GM12878 (cell line): ENCODE measurements at regions not wholly inside any gene's neighbourhood (a gene's known extent, or its start where the extent isn't known, plus 50 kb on each side); places are given as distances from the start of the nearest gene placed in this dataset.

Experiments used
- BMI1 ChIP-seq: fragments of 450-650 bp; IDR thresholded peaks from 2 replicates; pipeline ENCODE4 v1.6.1; 2016; ENCODE audit warnings: mild to moderate bottlenecking, moderate library complexity, borderline replicate concordance
- MEF2B ChIP-seq: fragments of 450-650 bp; IDR thresholded peaks from 2 replicates; pipeline ENCODE4 v1.6.1; 2018; ENCODE audit warnings: mild to moderate bottlenecking, moderate library complexity; ENCODE audit not compliant: partially characterized antibody, poor library complexity, severe bottlenecking
- MYC ChIP-seq: IDR thresholded peaks from 2 replicates; pipeline ENCODE4 v1.6.1; 2011; ENCODE audit warnings: mild to moderate bottlenecking, low read length, moderate library complexity, inconsistent platforms; ENCODE audit not compliant: insufficient read depth, insufficient replicate concordance, insufficient read length, severe bottlenecking
- NFXL1 ChIP-seq: fragments of 450-650 bp; IDR thresholded peaks from 2 replicates; pipeline ENCODE4 v1.6.1; 2017; ENCODE audit warnings: antibody characterized with exemption, mild to moderate bottlenecking, borderline replicate concordance
- TF ChIP-seq, protein P1 (sequence below): IDR thresholded peaks from 2 replicates; pipeline ENCODE4 v1.6.1; 2012; ENCODE audit warnings: low read depth, low read length, improper control_type of control experiment
- TF ChIP-seq, protein P2 (sequence below), 3 experiments: IDR thresholded peaks in 2 of 3; conservative IDR thresholded peaks in 1 of 3; 2 replicates each; pipeline ENCODE4 v1.5.1; 2011; ENCODE audit warnings: low read depth in 3 of 3, low read length in 3 of 3, mild to moderate bottlenecking in 3 of 3, control low read depth in 2 of 3, moderate library complexity in 2 of 3, inconsistent platforms in 1 of 3, mixed read lengths in 1 of 3; ENCODE audit not compliant: control insufficient read depth in 2 of 3, insufficient read depth in 1 of 3; ENCODE audit errors: extremely low read depth in 1 of 3
- TF ChIP-seq, protein P3 (sequence below): IDR thresholded peaks from 2 replicates; pipeline ENCODE4 v1.6.1; 2011; ENCODE audit warnings: low read depth, mild to moderate bottlenecking, low read length, moderate library complexity, borderline replicate concordance; ENCODE audit errors: extremely low read depth
- TF ChIP-seq, protein P4 (sequence below): IDR thresholded peaks from 2 replicates; pipeline ENCODE4 v1.6.1; 2012; ENCODE audit warnings: mild to moderate bottlenecking, low read depth, low read length
- TF ChIP-seq, protein P5 (sequence below): IDR thresholded peaks from 2 replicates; pipeline ENCODE4 v1.6.1; 2011; ENCODE audit warnings: low read depth, low read length, improper control_type of control experiment, borderline replicate concordance
- TF ChIP-seq, protein P6 (sequence below): IDR thresholded peaks from 2 replicates; pipeline ENCODE4 v1.6.1; 2011; ENCODE audit warnings: mild to moderate bottlenecking, low read depth, low read length, moderate library complexity; ENCODE audit not compliant: insufficient replicate concordance

DNA sequence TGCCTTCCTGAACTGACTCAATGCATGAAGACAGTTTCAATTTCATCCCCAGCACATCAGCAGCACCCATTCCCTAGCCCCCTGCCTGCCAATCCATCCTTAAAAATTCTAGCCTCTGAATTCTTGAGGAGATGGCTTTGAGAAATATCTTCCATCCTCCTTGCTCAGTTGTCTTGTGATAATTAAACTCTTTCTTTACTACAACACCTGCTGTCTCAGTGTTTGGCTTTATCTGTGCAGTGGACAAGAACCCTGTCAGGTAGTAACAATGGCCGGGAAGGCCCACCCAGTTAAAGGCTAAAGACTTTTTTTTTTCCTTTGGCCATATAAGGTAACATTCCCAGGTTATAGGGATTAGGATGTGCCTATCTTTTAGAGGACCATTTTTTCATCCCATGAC lies 114.4 kb upstream of the NAP1L1 start:
- TF ChIP-seq MYC = no peak
- TF ChIP-seq, protein P1, sequence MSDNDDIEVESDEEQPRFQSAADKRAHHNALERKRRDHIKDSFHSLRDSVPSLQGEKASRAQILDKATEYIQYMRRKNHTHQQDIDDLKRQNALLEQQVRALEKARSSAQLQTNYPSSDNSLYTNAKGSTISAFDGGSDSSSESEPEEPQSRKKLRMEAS = no peak
- TF ChIP-seq, protein P2, sequence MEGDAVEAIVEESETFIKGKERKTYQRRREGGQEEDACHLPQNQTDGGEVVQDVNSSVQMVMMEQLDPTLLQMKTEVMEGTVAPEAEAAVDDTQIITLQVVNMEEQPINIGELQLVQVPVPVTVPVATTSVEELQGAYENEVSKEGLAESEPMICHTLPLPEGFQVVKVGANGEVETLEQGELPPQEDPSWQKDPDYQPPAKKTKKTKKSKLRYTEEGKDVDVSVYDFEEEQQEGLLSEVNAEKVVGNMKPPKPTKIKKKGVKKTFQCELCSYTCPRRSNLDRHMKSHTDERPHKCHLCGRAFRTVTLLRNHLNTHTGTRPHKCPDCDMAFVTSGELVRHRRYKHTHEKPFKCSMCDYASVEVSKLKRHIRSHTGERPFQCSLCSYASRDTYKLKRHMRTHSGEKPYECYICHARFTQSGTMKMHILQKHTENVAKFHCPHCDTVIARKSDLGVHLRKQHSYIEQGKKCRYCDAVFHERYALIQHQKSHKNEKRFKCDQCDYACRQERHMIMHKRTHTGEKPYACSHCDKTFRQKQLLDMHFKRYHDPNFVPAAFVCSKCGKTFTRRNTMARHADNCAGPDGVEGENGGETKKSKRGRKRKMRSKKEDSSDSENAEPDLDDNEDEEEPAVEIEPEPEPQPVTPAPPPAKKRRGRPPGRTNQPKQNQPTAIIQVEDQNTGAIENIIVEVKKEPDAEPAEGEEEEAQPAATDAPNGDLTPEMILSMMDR (IDR thresholded peaks at IDR 0.05 in 2 of 3, conservative IDR thresholded peaks at IDR 0.05 in 1 of 3; ENCODE audit: control insufficient read depth in 2 of 3, extremely low read depth in 1 of 3, insufficient read depth in 1 of 3, low read depth in 3 of 3, low read length in 3 of 3) = no peak
- TF ChIP-seq, protein P3, sequence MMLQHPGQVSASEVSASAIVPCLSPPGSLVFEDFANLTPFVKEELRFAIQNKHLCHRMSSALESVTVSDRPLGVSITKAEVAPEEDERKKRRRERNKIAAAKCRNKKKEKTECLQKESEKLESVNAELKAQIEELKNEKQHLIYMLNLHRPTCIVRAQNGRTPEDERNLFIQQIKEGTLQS = no peak
- no peak for TF ChIP-seq MEF2B
- TF ChIP-seq BMI1 = no peak
- TF ChIP-seq, protein P4, sequence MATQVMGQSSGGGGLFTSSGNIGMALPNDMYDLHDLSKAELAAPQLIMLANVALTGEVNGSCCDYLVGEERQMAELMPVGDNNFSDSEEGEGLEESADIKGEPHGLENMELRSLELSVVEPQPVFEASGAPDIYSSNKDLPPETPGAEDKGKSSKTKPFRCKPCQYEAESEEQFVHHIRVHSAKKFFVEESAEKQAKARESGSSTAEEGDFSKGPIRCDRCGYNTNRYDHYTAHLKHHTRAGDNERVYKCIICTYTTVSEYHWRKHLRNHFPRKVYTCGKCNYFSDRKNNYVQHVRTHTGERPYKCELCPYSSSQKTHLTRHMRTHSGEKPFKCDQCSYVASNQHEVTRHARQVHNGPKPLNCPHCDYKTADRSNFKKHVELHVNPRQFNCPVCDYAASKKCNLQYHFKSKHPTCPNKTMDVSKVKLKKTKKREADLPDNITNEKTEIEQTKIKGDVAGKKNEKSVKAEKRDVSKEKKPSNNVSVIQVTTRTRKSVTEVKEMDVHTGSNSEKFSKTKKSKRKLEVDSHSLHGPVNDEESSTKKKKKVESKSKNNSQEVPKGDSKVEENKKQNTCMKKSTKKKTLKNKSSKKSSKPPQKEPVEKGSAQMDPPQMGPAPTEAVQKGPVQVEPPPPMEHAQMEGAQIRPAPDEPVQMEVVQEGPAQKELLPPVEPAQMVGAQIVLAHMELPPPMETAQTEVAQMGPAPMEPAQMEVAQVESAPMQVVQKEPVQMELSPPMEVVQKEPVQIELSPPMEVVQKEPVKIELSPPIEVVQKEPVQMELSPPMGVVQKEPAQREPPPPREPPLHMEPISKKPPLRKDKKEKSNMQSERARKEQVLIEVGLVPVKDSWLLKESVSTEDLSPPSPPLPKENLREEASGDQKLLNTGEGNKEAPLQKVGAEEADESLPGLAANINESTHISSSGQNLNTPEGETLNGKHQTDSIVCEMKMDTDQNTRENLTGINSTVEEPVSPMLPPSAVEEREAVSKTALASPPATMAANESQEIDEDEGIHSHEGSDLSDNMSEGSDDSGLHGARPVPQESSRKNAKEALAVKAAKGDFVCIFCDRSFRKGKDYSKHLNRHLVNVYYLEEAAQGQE = no peak
- TF ChIP-seq NFXL1 = no peak
- TF ChIP-seq, protein P5, sequence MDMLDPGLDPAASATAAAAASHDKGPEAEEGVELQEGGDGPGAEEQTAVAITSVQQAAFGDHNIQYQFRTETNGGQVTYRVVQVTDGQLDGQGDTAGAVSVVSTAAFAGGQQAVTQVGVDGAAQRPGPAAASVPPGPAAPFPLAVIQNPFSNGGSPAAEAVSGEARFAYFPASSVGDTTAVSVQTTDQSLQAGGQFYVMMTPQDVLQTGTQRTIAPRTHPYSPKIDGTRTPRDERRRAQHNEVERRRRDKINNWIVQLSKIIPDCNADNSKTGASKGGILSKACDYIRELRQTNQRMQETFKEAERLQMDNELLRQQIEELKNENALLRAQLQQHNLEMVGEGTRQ = no peak
- TF ChIP-seq, protein P6, sequence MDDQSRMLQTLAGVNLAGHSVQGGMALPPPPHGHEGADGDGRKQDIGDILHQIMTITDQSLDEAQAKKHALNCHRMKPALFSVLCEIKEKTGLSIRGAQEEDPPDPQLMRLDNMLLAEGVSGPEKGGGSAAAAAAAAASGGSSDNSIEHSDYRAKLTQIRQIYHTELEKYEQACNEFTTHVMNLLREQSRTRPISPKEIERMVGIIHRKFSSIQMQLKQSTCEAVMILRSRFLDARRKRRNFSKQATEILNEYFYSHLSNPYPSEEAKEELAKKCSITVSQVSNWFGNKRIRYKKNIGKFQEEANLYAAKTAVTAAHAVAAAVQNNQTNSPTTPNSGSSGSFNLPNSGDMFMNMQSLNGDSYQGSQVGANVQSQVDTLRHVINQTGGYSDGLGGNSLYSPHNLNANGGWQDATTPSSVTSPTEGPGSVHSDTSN = no peak
